ENCODE measurements at regions not wholly inside any gene's neighbourhood (a gene's known extent, or its start where the extent isn't known, plus 50 kb on each side); places are given as distances from the start of the nearest gene placed in this dataset.

GRCh38 chr13:103795892-103796478 lies 729.8 kb upstream of the SLC10A2 start:
- Histone ChIP-seq H3K4me1 (ENCODE audit: insufficient read depth, low read length) (no peaks in the 10 kb centered on the region), H3K36me3 (ENCODE audit: insufficient read depth, low read length) (no peaks in the 10 kb centered on the region), H3K9me3 (ENCODE audit: control insufficient read depth, insufficient read depth, low read length) (no peaks in the 10 kb centered on the region), H3K9ac (ENCODE audit: low read depth, low read length) (no peak overlapping the region)

- H3K36me3 ChIP-seq (ENCODE audit: insufficient read depth, low read length), result no peaks in the 10 kb centered on the region
- no peak overlapping the region for H3K9ac ChIP-seq (ENCODE audit: low read depth, low read length)
- no peaks in the 10 kb centered on the region for H3K4me1 ChIP-seq (ENCODE audit: insufficient read depth, low read length)
- no peaks in the 10 kb centered on the region for H3K9me3 ChIP-seq (ENCODE audit: control insufficient read depth, insufficient read depth, low read length)
Observed at GRCh38 chr13:103794526-103794925, 728.3 kb upstream of the SLC10A2 start.

- H3K36me3 ChIP-seq (ENCODE audit: insufficient read depth, low read length), result no peaks in the 10 kb centered on the region
- peaks cover 1% of the 10 kb centered on the region; the same call in 1 of the 2 replicates for H3K9me3 ChIP-seq (ENCODE audit: control insufficient read depth, insufficient read depth, low read length)
- H3K9ac ChIP-seq (ENCODE audit: low read depth, low read length), result no peak overlapping the region
- no peaks in the 10 kb centered on the region for H3K4me1 ChIP-seq (ENCODE audit: insufficient read depth, low read length)
Observed at GRCh38 chr13:103788061-103788652, 721.9 kb upstream of the SLC10A2 start.

GRCh38 chr13:103772576-103772975 lies 706.4 kb upstream of the SLC10A2 start:
- no peak overlapping the region for H3K9ac ChIP-seq (ENCODE audit: low read depth, low read length)
- H3K36me3 ChIP-seq (ENCODE audit: insufficient read depth, low read length), result no peaks in the 10 kb centered on the region
- H3K4me1 ChIP-seq (ENCODE audit: insufficient read depth, low read length), result no peaks in the 10 kb centered on the region
- peaks cover 6% of the 10 kb centered on the region; the same call in 1 of the 2 replicates for H3K9me3 ChIP-seq (ENCODE audit: control insufficient read depth, insufficient read depth, low read length)

GRCh38 chr13:103762523-103762922 lies 696.3 kb upstream of the SLC10A2 start:
- Histone ChIP-seq H3K36me3 (ENCODE audit: insufficient read depth, low read length) (no peaks in the 10 kb centered on the region), H3K9ac (ENCODE audit: low read depth, low read length) (no peak overlapping the region), H3K4me1 (ENCODE audit: insufficient read depth, low read length) (no peaks in the 10 kb centered on the region), H3K9me3 (ENCODE audit: control insufficient read depth, insufficient read depth, low read length) (no peaks in the 10 kb centered on the region)

- H3K4me1 ChIP-seq (ENCODE audit: insufficient read depth, low read length), result no peaks in the 10 kb centered on the region
- H3K9me3 ChIP-seq (ENCODE audit: control insufficient read depth, insufficient read depth, low read length), result no peaks in the 10 kb centered on the region
- no peaks in the 10 kb centered on the region for H3K36me3 ChIP-seq (ENCODE audit: insufficient read depth, low read length)
- H3K9ac ChIP-seq (ENCODE audit: low read depth, low read length), result no peak overlapping the region
Observed at GRCh38 chr13:103759361-103759760, 693.1 kb upstream of the SLC10A2 start.

GRCh38 chr13:103758222-103758621 lies 692.0 kb upstream of the SLC10A2 start:
- Histone ChIP-seq H3K9me3 (ENCODE audit: control insufficient read depth, insufficient read depth, low read length) (no peaks in the 10 kb centered on the region), H3K4me1 (ENCODE audit: insufficient read depth, low read length) (no peaks in the 10 kb centered on the region), H3K9ac (ENCODE audit: low read depth, low read length) (no peak overlapping the region), H3K36me3 (ENCODE audit: insufficient read depth, low read length) (no peaks in the 10 kb centered on the region)

GRCh38 chr13:103757361-103757760 lies 691.1 kb upstream of the SLC10A2 start:
- Histone ChIP-seq H3K9ac (ENCODE audit: low read depth, low read length) (no peak overlapping the region), H3K9me3 (ENCODE audit: control insufficient read depth, insufficient read depth, low read length) (no peaks in the 10 kb centered on the region), H3K36me3 (ENCODE audit: insufficient read depth, low read length) (no peaks in the 10 kb centered on the region), H3K4me1 (ENCODE audit: insufficient read depth, low read length) (no peaks in the 10 kb centered on the region)

- no peaks in the 10 kb centered on the region for H3K4me1 ChIP-seq (ENCODE audit: insufficient read depth, low read length)
- no peaks in the 10 kb centered on the region for H3K36me3 ChIP-seq (ENCODE audit: insufficient read depth, low read length)
- H3K9me3 ChIP-seq (ENCODE audit: control insufficient read depth, insufficient read depth, low read length), result no peaks in the 10 kb centered on the region
- no peak overlapping the region for H3K9ac ChIP-seq (ENCODE audit: low read depth, low read length)
Observed at GRCh38 chr13:103754783-103755182, 688.6 kb upstream of the SLC10A2 start.

- Histone ChIP-seq H3K4me1 (ENCODE audit: insufficient read depth, low read length) (no peaks in the 10 kb centered on the region), H3K9me3 (ENCODE audit: control insufficient read depth, insufficient read depth, low read length) (no peaks in the 10 kb centered on the region)
Observed at GRCh38 chr13:103734837-103735236, 668.6 kb upstream of the SLC10A2 start.

GRCh38 chr13:103731959-103732358 lies 665.7 kb upstream of the SLC10A2 start:
- Histone ChIP-seq H3K9ac (ENCODE audit: low read depth, low read length) (no peak overlapping the region), H3K36me3 (ENCODE audit: insufficient read depth, low read length) (no peaks in the 10 kb centered on the region), H3K9me3 (ENCODE audit: control insufficient read depth, insufficient read depth, low read length) (no peaks in the 10 kb centered on the region), H3K4me1 (ENCODE audit: insufficient read depth, low read length) (no peaks in the 10 kb centered on the region)

More at GRCh38 chr13:103734837-103735236, 668.6 kb upstream of the SLC10A2 start:
- Histone ChIP-seq H3K9ac (ENCODE audit: low read depth, low read length) (no peak overlapping the region), H3K36me3 (ENCODE audit: insufficient read depth, low read length) (no peaks in the 10 kb centered on the region)

GRCh38 chr13:103730407-103730806 lies 664.2 kb upstream of the SLC10A2 start:
- Histone ChIP-seq H3K36me3 (ENCODE audit: insufficient read depth, low read length) (no peaks in the 10 kb centered on the region), H3K4me1 (ENCODE audit: insufficient read depth, low read length) (no peaks in the 10 kb centered on the region), H3K9me3 (ENCODE audit: control insufficient read depth, insufficient read depth, low read length) (no peaks in the 10 kb centered on the region), H3K9ac (ENCODE audit: low read depth, low read length) (no peak overlapping the region)

- Histone ChIP-seq H3K9me3 (ENCODE audit: control insufficient read depth, insufficient read depth, low read length) (no peaks in the 10 kb centered on the region), H3K36me3 (ENCODE audit: insufficient read depth, low read length) (no peaks in the 10 kb centered on the region), H3K4me1 (ENCODE audit: insufficient read depth, low read length) (no peaks in the 10 kb centered on the region), H3K9ac (ENCODE audit: low read depth, low read length) (no peak overlapping the region)
Observed at GRCh38 chr13:103726808-103727207, 660.6 kb upstream of the SLC10A2 start.

GRCh38 chr13:103716718-103717117 lies 650.5 kb upstream of the SLC10A2 start:
- Histone ChIP-seq H3K36me3 (ENCODE audit: insufficient read depth, low read length) (no peaks in the 10 kb centered on the region), H3K9me3 (ENCODE audit: control insufficient read depth, insufficient read depth, low read length) (no peaks in the 10 kb centered on the region), H3K9ac (ENCODE audit: low read depth, low read length) (no peak overlapping the region), H3K4me1 (ENCODE audit: insufficient read depth, low read length) (no peaks in the 10 kb centered on the region)

GRCh38 chr13:103715335-103715734 lies 649.1 kb upstream of the SLC10A2 start:
- Histone ChIP-seq H3K36me3 (ENCODE audit: insufficient read depth, low read length) (no peaks in the 10 kb centered on the region), H3K9ac (ENCODE audit: low read depth, low read length) (no peak overlapping the region), H3K9me3 (ENCODE audit: control insufficient read depth, insufficient read depth, low read length) (no peaks in the 10 kb centered on the region), H3K4me1 (ENCODE audit: insufficient read depth, low read length) (no peaks in the 10 kb centered on the region)
